Left ventricle myocardium superior (tissue), 1 donor: ENCODE measurements at regions not wholly inside any gene's neighbourhood (a gene's known extent, or its start where the extent isn't known, plus 50 kb on each side); places are given as distances from the start of the nearest gene placed in this dataset.

ENCODE experiments used
- ATAC-seq: fragments of 200-7000 bp; cut with Tn5 transposase; one replicate; pipeline ENCODE4 v1.9.1; 2020; ENCODE audit warnings: mild to moderate bottlenecking, moderate library complexity
- DNase-seq: peaks from one replicate; pipeline ENCODE4 v3.0.0-alpha.2; 2020
- intact Hi-C: fragments of 100-400 bp; cut with micrococcal nuclease; formaldehyde crosslinking; loops from one replicate; pipeline ENCODE4 v1.11.0; 2022
- donor health status: DM: no; HTN: yes; CAD: no; lungs with severe emphysema.

- intact Hi-C loops = no loop called here
- ATAC-seq (peak; percentile 68), DNase-seq (peak; percentile 50)
These were observed 68.1 kb upstream of the GGTA1 start for GRCh38 chr9:121567500-121568342.

- DNase-seq (peak; percentile 70), ATAC-seq (peak; percentile 51)
- intact Hi-C loops = no loop called here
These were observed 69.0 kb upstream of the GGTA1 start for GRCh38 chr9:121568343-121569265.

GRCh38 chr9:121569266-121569648 is 69.6 kb upstream of the GGTA1 start:
- DNase-seq = no peak
- intact Hi-C loops = no loop called here
- ATAC-seq = no peak

- DNase-seq (no peak), ATAC-seq (no peak)
- intact Hi-C loops = no loop called here
These were observed 72.9 kb upstream of the GGTA1 start for GRCh38 chr9:121572581-121572980.

GRCh38 chr9:121573717-121574485 is 74.3 kb upstream of the GGTA1 start:
- peak; percentile 16 for ATAC-seq
- DNase-seq = no peak
- intact Hi-C loops = no loop called here

- intact Hi-C loops = no loop called here
- no peak for DNase-seq
- ATAC-seq = no peak
These were observed 75.3 kb upstream of the GGTA1 start for GRCh38 chr9:121574774-121575519.

GRCh38 chr9:121576281-121577075 is 75.0 kb upstream of the DAB2IP start:
- intact Hi-C loops = no loop called here
- no peak for DNase-seq
- ATAC-seq = peak; percentile 38

- intact Hi-C loops = no loop called here
- DNase-seq (peak; percentile 48), ATAC-seq (peak; percentile 51)
These were observed 74.3 kb upstream of the DAB2IP start for GRCh38 chr9:121577166-121577565.

GRCh38 chr9:121577572-121577971 is 73.9 kb upstream of the DAB2IP start:
- DNase-seq = no peak
- intact Hi-C loops = no loop called here
- no peak for ATAC-seq

GRCh38 chr9:121581786-121582600 is 69.4 kb upstream of the DAB2IP start:
- DNase-seq (peak; percentile 56), ATAC-seq (peak; percentile 45)
- intact Hi-C loops = no loop called here

GRCh38 chr9:121582641-121583040 is 68.8 kb upstream of the DAB2IP start:
- intact Hi-C loops = no loop called here
- ATAC-seq (peak; percentile 7), DNase-seq (no peak)

GRCh38 chr9:121584421-121584820 is 67.0 kb upstream of the DAB2IP start:
- DNase-seq (no peak), ATAC-seq (no peak)
- intact Hi-C loops = no loop called here

- intact Hi-C loops = no loop called here
- DNase-seq (no peak), ATAC-seq (no peak)
These were observed 63.6 kb upstream of the DAB2IP start for GRCh38 chr9:121587863-121588262.

GRCh38 chr9:121589986-121590385 is 61.4 kb upstream of the DAB2IP start:
- ATAC-seq (no peak), DNase-seq (no peak)
- intact Hi-C loops = no loop called here

GRCh38 chr9:121592265-121592664 is 59.2 kb upstream of the DAB2IP start:
- intact Hi-C loops = no loop called here
- no peak for ATAC-seq
- no peak for DNase-seq

GRCh38 chr9:121593066-121593465 is 58.4 kb upstream of the DAB2IP start:
- intact Hi-C loops = no loop called here
- no peak for DNase-seq
- ATAC-seq = no peak

- DNase-seq = no peak
- no peak for ATAC-seq
- intact Hi-C loops = no loop called here
These were observed 54.9 kb upstream of the DAB2IP start for GRCh38 chr9:121596515-121596914.
